Duodenal mucosa (tissue), 2 donors: ENCODE measurements at regions not wholly inside any gene's neighbourhood (a gene's known extent, or its start where the extent isn't known, plus 50 kb on each side); places are given as distances from the start of the nearest gene placed in this dataset.
"Not testable (repeated sequence)": the region's sequence is repeated elsewhere in the genome, so short reads cannot be mapped to it uniquely, and the experiment has no call there.

ENCODE experiments used
- H3K27ac ChIP-seq: one replicate; pipeline ENCODE4 v1.7.0; 2013; ENCODE audit warnings: low read depth, low read length
- H3K27me3 ChIP-seq, 2 donors: one replicate each; pipeline ENCODE4 v1.7.0; 2013; ENCODE audit warnings: low read length in 2 of 2, control low read depth in 1 of 2; ENCODE audit not compliant: insufficient read depth in 2 of 2, control insufficient read depth in 1 of 2
- H3K36me3 ChIP-seq, 2 donors: one replicate each; pipeline ENCODE4 v1.7.0; 2013; ENCODE audit warnings: low read length in 2 of 2, control low read depth in 1 of 2; ENCODE audit not compliant: insufficient read depth in 2 of 2, control insufficient read depth in 1 of 2
- H3K4me1 ChIP-seq, 2 donors: one replicate each; pipeline ENCODE4 v1.7.0; 2013; ENCODE audit warnings: low read length in 2 of 2, control low read depth in 1 of 2; ENCODE audit not compliant: insufficient read depth in 2 of 2, control insufficient read depth in 1 of 2
- H3K4me3 ChIP-seq, 2 donors: one replicate each; pipeline ENCODE4 v1.7.0; 2013; ENCODE audit warnings: low read length in 2 of 2, low read depth in 1 of 2
- H3K9ac ChIP-seq, 2 donors: one replicate each; pipeline ENCODE4 v1.7.0; 2013; ENCODE audit warnings: low read length in 2 of 2, low read depth in 1 of 2
- H3K9me3 ChIP-seq, 2 donors: one replicate each; pipeline ENCODE4 v1.7.0; 2013; ENCODE audit warnings: low read length in 2 of 2, control low read depth in 1 of 2; ENCODE audit not compliant: control insufficient read depth in 1 of 2

DNA sequence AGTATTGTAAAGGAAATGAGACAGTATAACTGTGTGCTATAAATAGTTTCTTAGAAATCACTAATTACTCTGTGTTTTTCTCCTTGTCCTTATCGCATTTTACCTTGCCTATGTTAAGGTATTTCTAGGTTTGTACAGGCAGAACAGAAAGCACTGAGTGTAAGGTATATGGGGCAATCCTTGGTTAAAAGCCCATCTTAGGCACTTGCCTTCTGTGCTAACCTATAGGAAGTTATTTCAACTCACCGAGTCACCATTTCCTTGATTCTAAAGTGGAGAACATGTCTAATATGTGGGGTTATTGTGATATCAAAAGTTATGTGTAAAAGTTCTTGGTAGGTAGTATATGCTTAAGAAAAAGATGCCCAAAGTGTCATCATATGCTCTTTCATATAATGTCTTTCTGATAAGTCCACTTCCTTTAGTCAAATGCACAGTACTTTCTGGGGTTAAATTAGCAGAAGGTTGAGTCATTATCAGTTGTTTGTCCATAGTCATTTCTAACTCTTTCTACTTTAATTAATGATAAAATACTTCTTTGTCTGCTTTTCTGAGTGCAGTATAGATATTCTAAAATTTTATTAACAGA lies 276.4 kb downstream of the UTRN start:
- Histone ChIP-seq H3K27ac (no peak overlapping the region), H3K9ac (no peak overlapping the region), H3K27me3 (no peaks in the 10 kb centered on the region), H3K9me3 (no peaks in the 10 kb centered on the region), H3K4me3 (no peak overlapping the region), H3K36me3 (peaks cover 0 to 3% of the 10 kb centered on the region in 2 donors), H3K4me1 (no peaks in the 10 kb centered on the region)

GRCh38 chr6:144564202-144564601 lies 279.1 kb downstream of the UTRN start:
- H3K27ac ChIP-seq = no peak overlapping the region
- H3K9me3 ChIP-seq = no peaks in the 10 kb centered on the region
- peaks cover 0 to 3% of the 10 kb centered on the region in 2 donors for H3K36me3 ChIP-seq
- H3K4me3 ChIP-seq = no peak overlapping the region
- no peaks in the 10 kb centered on the region for H3K27me3 ChIP-seq
- no peak overlapping the region for H3K9ac ChIP-seq
- no peaks in the 10 kb centered on the region for H3K4me1 ChIP-seq

GRCh38 chr6:144566868-144567615 lies 281.9 kb downstream of the UTRN start:
- H3K27ac ChIP-seq = no peak overlapping the region
- no peak overlapping the region for H3K9ac ChIP-seq
- H3K27me3 ChIP-seq = no peaks in the 10 kb centered on the region
- H3K4me3 ChIP-seq = no peak overlapping the region
- H3K4me1 ChIP-seq = no peaks in the 10 kb centered on the region
- H3K36me3 ChIP-seq = no peaks in the 10 kb centered on the region
- H3K9me3 ChIP-seq = no peaks in the 10 kb centered on the region

- Histone ChIP-seq H3K9ac (no peak overlapping the region), H3K4me3 (no peak overlapping the region), H3K9me3 (no peaks in the 10 kb centered on the region), H3K27ac (no peak overlapping the region), H3K36me3 (no peaks in the 10 kb centered on the region), H3K27me3 (no peaks in the 10 kb centered on the region), H3K4me1 (no peaks in the 10 kb centered on the region)
Measured at GRCh38 chr6:144568241-144568640, 283.1 kb downstream of the UTRN start.

DNA sequence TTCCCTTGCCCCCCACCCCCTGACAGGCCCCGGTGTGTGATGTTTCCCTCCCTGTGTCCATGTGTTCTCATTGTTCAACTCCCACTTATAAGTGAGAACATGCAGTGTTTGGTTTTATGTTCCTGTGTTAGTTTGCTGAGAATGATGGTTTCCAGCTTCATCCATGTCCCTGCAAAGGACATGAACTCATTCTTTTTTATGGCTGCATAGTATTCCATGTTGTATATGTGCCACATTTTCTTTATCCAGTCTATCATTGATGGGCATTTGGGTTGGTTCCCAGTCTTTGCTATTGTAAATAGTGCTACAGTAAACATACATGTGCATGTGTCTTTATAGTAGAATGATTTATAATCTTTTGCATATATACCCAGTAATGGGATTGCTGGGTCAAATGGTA lies 287.4 kb downstream of the UTRN start:
- not testable (repeated sequence) for H3K36me3 ChIP-seq, H3K9ac ChIP-seq, H3K27me3 ChIP-seq, H3K4me1 ChIP-seq, H3K9me3 ChIP-seq, H3K27ac ChIP-seq, H3K4me3 ChIP-seq

- H3K4me3 ChIP-seq = no peak overlapping the region
- no peak overlapping the region for H3K27ac ChIP-seq
- H3K9ac ChIP-seq = no peak overlapping the region
- peaks cover 4 to 15% of the 10 kb centered on the region in 2 donors for H3K36me3 ChIP-seq
- no peaks in the 10 kb centered on the region for H3K4me1 ChIP-seq
- H3K27me3 ChIP-seq = no peaks in the 10 kb centered on the region
- H3K9me3 ChIP-seq = no peaks in the 10 kb centered on the region
Measured at GRCh38 chr6:144574796-144575195, 289.7 kb downstream of the UTRN start.

GRCh38 chr6:144575327-144575726 lies 290.2 kb downstream of the UTRN start:
- Histone ChIP-seq H3K27ac (no peak overlapping the region), H3K36me3 (peaks cover 4 to 19% of the 10 kb centered on the region in 2 donors), H3K4me1 (no peaks in the 10 kb centered on the region), H3K9ac (no peak overlapping the region), H3K9me3 (no peaks in the 10 kb centered on the region), H3K27me3 (no peaks in the 10 kb centered on the region), H3K4me3 (no peak overlapping the region)

GRCh38 chr6:144576871-144577270 lies 291.7 kb downstream of the UTRN start:
- no peak overlapping the region for H3K9ac ChIP-seq
- H3K4me3 ChIP-seq = no peak overlapping the region
- peaks cover 4 to 19% of the 10 kb centered on the region in 2 donors for H3K36me3 ChIP-seq
- H3K27me3 ChIP-seq = no peaks in the 10 kb centered on the region
- no peaks in the 10 kb centered on the region for H3K4me1 ChIP-seq
- no peaks in the 10 kb centered on the region for H3K9me3 ChIP-seq
- no peak overlapping the region for H3K27ac ChIP-seq

DNA sequence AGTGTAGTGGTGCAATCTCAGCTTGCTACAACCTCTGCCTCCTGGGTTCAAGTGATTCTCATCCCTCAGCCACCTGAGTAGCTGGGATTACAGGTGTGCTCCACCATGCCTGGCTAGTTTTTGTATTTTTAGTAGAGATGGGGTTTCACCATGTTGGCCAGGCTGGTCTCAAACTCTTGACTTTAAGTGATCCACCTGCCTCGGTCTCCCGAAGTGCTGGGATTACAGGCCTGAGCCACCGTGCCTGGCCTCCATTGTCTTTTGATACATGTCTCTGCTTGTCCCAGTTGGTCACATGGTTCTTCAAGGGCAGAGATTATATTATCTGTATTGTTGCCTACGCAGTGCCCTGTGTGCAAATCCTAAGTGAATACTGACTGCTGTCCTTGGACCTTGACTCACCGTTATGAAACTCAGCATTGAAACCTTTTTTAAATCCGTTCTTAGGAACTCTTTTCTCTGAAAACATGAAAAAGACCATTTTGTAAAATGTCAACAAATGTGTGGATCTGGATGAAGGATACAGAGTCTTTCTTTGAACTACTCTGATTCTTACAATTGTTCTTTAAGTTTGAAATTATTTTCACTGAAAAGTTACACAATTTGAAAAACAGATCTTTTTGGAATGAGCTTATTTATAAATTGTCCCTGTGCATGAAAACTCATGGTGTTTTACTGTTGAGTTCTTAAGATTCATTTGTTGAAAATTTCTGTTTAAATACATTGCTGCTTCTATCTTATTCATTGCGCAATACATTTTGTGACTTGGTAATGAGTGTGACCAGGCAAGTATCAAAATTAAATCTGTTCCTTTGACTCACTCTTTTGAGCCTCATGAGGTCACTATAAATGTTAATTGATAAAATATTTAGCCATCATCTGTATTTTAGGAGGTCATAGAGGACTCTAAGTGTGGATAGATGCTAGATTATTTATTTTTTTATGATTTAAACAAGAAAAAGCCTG lies 293.5 kb downstream of the UTRN start:
- Histone ChIP-seq H3K27ac (no peak overlapping the region), H3K9me3 (no peaks in the 10 kb centered on the region), H3K9ac (no peak overlapping the region), H3K4me1 (peaks cover 0 to 6% of the 10 kb centered on the region in 2 donors), H3K27me3 (no peaks in the 10 kb centered on the region), H3K4me3 (no peak overlapping the region), H3K36me3 (peaks cover 4 to 19% of the 10 kb centered on the region in 2 donors)

- Histone ChIP-seq H3K27me3 (no peaks in the 10 kb centered on the region), H3K4me1 (peaks cover 0 to 6% of the 10 kb centered on the region in 2 donors), H3K9ac (no peak overlapping the region), H3K27ac (no peak overlapping the region), H3K9me3 (no peaks in the 10 kb centered on the region), H3K4me3 (no peak overlapping the region), H3K36me3 (peaks cover 4 to 19% of the 10 kb centered on the region in 2 donors)
Measured at GRCh38 chr6:144580039-144580438, 294.9 kb downstream of the UTRN start.
